ENCODE measurements at regions not wholly inside any gene's neighbourhood (a gene's known extent, or its start where the extent isn't known, plus 50 kb on each side); places are given as distances from the start of the nearest gene placed in this dataset.
"Not testable (repeated sequence)": the region's sequence is repeated elsewhere in the genome, so short reads cannot be mapped to it uniquely, and the experiment has no call there.

DNA sequence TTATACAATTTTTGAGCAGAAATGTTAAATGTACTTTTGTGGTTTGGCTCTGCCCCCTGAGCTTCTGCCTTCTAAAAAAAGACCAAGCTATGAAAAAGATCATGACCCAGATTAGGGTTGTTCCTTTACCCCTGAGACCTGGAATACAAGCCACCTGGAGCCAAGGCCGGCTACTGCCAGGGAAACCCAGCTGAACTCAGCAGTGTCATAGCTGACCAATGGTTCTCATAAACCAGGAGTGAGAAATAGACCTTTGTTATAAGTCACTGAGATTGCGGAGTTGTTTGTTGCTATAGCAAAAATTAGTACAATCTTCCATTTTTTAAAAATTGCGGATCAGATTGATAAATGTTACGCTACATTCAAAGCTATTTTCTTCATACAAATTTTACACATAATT is 1261.7 kb downstream of the ROBO1 start:
- Histone ChIP-seq H3K4me3 (ENCODE audit: low read length) (no peak overlapping the region), H3K9ac (ENCODE audit: low read depth, low read length) (no peak overlapping the region), H3K4me1 (ENCODE audit: insufficient read depth, low read length) (peaks cover 7% of the 10 kb centered on the region; the same call in 1 of the 2 replicates), H3K9me3 (ENCODE audit: insufficient read depth, low read depth, low read length) (no peaks in the 10 kb centered on the region), H3K27ac (ENCODE audit: low read length) (no peak overlapping the region), H3K36me3 (ENCODE audit: insufficient read depth, low read depth, low read length) (no peaks in the 10 kb centered on the region), H3K27me3 (ENCODE audit: insufficient read depth, low read length) (no peaks in the 10 kb centered on the region)

DNA sequence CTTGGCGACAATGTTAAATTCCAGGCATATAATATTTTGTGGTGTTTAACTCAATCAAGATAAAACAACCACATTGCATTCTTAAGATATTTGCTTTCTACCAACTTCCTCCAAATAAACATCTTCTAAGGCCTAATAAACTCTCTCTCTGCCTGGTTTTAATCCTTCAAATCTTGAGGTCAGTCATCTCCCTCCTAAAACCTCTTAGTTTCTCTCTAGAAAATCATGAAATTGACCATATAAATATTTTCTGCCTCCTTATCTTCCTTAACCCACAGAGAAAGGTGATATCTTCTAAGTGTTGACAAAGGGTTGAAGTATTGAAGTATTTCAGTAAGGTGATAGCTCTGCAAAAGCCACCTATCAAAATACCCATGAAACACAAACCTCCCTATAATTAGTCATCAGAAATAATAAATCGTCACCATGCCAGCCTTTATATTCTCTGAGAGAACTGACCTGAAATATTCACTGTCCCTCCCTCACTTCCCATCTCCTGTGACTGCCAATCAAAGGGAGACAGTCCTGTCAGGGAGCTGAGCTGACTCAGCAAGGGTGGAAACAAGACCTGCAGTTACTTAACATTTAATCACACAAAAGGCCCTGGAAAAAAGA is 1261.1 kb downstream of the ROBO1 start:
- no peaks in the 10 kb centered on the region for H3K36me3 ChIP-seq (ENCODE audit: insufficient read depth, low read depth, low read length)
- H3K9me3 ChIP-seq (ENCODE audit: insufficient read depth, low read depth, low read length): no peaks in the 10 kb centered on the region
- no peak overlapping the region for H3K27ac ChIP-seq (ENCODE audit: low read length)
- no peaks in the 10 kb centered on the region for H3K27me3 ChIP-seq (ENCODE audit: insufficient read depth, low read length)
- H3K4me1 ChIP-seq (ENCODE audit: insufficient read depth, low read length): peaks cover 7% of the 10 kb centered on the region; the same call in 1 of the 2 replicates
- no peak overlapping the region for H3K9ac ChIP-seq (ENCODE audit: low read depth, low read length)
- H3K4me3 ChIP-seq (ENCODE audit: low read length): no peak overlapping the region; the same call in 1 of the 2 replicates

DNA sequence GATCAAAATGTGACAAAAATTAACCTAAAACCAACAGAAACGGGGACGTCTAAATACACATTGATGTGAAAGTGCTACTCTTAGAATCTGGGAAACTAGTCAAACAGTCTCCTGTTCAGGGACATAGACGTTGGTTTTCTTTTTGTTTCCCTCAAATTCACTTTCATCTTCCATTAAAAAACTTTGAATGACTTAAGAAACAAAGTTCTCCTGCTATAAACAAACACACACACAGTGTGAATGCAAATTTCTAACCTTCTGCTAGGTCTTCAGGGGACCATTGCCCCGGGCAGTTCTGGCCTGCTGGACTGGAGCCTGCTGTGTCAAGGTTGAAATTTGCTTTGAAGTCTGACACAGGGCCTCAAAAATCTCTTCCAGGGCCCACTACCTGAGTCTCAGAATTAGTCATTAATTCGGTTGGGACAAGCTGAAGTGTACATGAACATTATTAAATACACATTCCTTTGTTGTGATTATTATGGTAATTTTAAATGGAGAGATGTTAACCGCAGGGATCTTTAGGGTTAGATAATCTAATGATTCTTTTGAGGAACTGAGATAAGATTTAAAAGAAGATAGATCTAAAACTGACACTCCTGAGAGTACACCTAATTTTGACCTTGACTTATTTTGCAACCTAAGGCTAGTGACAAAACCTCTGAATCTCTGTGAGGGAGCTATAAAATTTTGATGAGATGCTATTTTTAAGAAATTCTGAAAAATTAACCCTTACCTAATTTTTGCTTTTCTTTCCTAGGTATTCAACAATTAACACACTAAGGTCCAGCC is 1260.4 kb downstream of the ROBO1 start:
- H3K36me3 ChIP-seq (ENCODE audit: insufficient read depth, low read depth, low read length): no peaks in the 10 kb centered on the region
- H3K27ac ChIP-seq (ENCODE audit: low read length): no peak overlapping the region
- H3K9ac ChIP-seq (ENCODE audit: low read depth, low read length): no peak overlapping the region

GRCh38 chr3:78511840-78512239 is 1256.0 kb downstream of the ROBO1 start:
- Histone ChIP-seq H3K9me3 (ENCODE audit: insufficient read depth, low read depth, low read length) (no peaks in the 10 kb centered on the region), H3K4me3 (ENCODE audit: low read length) (no peak overlapping the region), H3K27me3 (ENCODE audit: insufficient read depth, low read length) (no peaks in the 10 kb centered on the region), H3K36me3 (ENCODE audit: insufficient read depth, low read depth, low read length) (no peaks in the 10 kb centered on the region), H3K27ac (ENCODE audit: low read length) (no peak overlapping the region), H3K4me1 (ENCODE audit: insufficient read depth, low read length) (peaks cover 5% of the 10 kb centered on the region; the same call in 1 of the 2 replicates), H3K9ac (ENCODE audit: low read depth, low read length) (no peak overlapping the region)

More for the DNA sequence above, 1260.4 kb downstream of the ROBO1 start:
- no peaks in the 10 kb centered on the region for H3K9me3 ChIP-seq (ENCODE audit: insufficient read depth, low read depth, low read length)
- H3K27me3 ChIP-seq (ENCODE audit: insufficient read depth, low read length): no peaks in the 10 kb centered on the region
- H3K4me3 ChIP-seq (ENCODE audit: low read length): no peak overlapping the region; the same call in 1 of the 2 replicates
- H3K4me1 ChIP-seq (ENCODE audit: insufficient read depth, low read length): peaks cover 7% of the 10 kb centered on the region; the same call in 1 of the 2 replicates

DNA sequence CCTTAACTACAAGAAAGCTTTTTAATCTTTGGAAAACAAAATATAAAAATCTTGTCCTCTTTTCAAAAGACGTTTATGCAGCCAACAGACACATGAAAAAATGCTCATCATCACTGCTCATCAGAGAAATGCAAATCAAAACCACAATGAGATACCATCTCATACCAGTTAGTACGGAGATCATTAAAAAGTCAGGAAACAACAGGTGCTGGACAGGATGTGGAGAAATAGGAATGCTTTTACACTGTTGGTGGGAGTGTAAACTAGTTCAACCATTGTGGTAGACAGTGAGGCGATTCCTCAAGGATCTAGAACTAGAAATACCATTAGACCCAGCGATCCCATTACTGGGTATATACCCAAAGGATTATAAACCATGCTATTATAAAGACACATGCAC is 1255.0 kb downstream of the ROBO1 start:
- H3K36me3 ChIP-seq (ENCODE audit: insufficient read depth, low read depth, low read length); H3K9ac ChIP-seq (ENCODE audit: low read depth, low read length); H3K9me3 ChIP-seq (ENCODE audit: insufficient read depth, low read depth, low read length); H3K4me3 ChIP-seq (ENCODE audit: low read length); H3K4me1 ChIP-seq (ENCODE audit: insufficient read depth, low read length); H3K27me3 ChIP-seq (ENCODE audit: insufficient read depth, low read length); H3K27ac ChIP-seq (ENCODE audit: low read length): not testable (repeated sequence)

- Histone ChIP-seq H3K4me1 (ENCODE audit: insufficient read depth, low read length) (no peaks in the 10 kb centered on the region; the same call in 1 of the 2 replicates), H3K36me3 (ENCODE audit: insufficient read depth, low read depth, low read length) (no peaks in the 10 kb centered on the region), H3K9ac (ENCODE audit: low read depth, low read length) (no peak overlapping the region), H3K4me3 (ENCODE audit: low read length) (no peak overlapping the region), H3K9me3 (ENCODE audit: insufficient read depth, low read depth, low read length) (no peaks in the 10 kb centered on the region), H3K27me3 (ENCODE audit: insufficient read depth, low read length) (no peaks in the 10 kb centered on the region), H3K27ac (ENCODE audit: low read length) (no peak overlapping the region)
Measured at GRCh38 chr3:78516437-78516836, 1251.4 kb downstream of the ROBO1 start.

DNA sequence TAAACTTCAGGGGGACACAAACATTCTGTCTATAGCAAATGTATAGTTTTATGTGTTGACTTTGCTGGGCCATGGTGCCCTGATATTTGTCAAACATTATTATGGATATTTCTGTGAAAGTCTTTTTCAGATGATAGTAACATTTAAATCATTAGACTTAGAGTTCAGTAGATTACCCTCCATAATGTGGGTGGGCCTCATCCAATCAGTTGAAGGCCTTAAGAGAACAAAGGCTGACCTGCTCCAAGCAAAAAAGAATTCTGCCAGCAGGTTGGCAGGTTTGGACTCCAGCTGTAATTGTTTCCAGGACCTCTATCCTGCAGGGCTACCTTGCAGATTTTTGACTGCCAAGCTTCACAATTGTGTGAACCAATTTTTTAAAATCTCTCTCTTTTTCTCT is 1250.9 kb downstream of the ROBO1 start:
- Histone ChIP-seq H3K9me3 (ENCODE audit: insufficient read depth, low read depth, low read length) (no peaks in the 10 kb centered on the region), H3K27ac (ENCODE audit: low read length) (no peak overlapping the region)

DNA sequence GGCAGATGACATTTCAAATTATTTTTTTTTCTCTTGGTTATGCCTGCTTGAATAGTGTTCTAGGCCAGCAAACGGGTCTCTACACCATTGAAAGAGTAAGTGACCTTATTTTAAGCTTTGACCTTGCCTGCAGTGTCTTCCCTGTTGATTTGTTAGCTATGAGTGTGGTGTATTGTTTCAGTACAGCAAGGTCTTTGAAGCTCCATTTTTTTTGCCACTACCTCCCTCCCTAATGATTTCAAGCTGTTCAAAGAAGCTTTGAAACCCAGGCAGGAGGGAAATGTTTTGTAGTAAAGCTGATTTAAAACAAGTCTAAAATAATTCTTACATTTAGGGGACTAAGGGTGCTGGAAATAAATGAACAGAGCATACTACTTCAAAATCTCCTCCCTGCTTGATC is 1249.8 kb downstream of the ROBO1 start:
- no peaks in the 10 kb centered on the region for H3K36me3 ChIP-seq (ENCODE audit: insufficient read depth, low read depth, low read length)
- H3K4me3 ChIP-seq (ENCODE audit: low read length): no peak overlapping the region
- H3K4me1 ChIP-seq (ENCODE audit: insufficient read depth, low read length): no peaks in the 10 kb centered on the region; the same call in 1 of the 2 replicates
- no peak overlapping the region for H3K27ac ChIP-seq (ENCODE audit: low read length)
- H3K9me3 ChIP-seq (ENCODE audit: insufficient read depth, low read depth, low read length): no peaks in the 10 kb centered on the region
- no peak overlapping the region for H3K9ac ChIP-seq (ENCODE audit: low read depth, low read length)
- H3K27me3 ChIP-seq (ENCODE audit: insufficient read depth, low read length): no peaks in the 10 kb centered on the region

More for the DNA sequence above, 1250.9 kb downstream of the ROBO1 start:
- Histone ChIP-seq H3K4me1 (ENCODE audit: insufficient read depth, low read length) (no peaks in the 10 kb centered on the region; the same call in 1 of the 2 replicates), H3K36me3 (ENCODE audit: insufficient read depth, low read depth, low read length) (no peaks in the 10 kb centered on the region), H3K9ac (ENCODE audit: low read depth, low read length) (no peak overlapping the region), H3K27me3 (ENCODE audit: insufficient read depth, low read length) (no peaks in the 10 kb centered on the region), H3K4me3 (ENCODE audit: low read length) (no peak overlapping the region)

- H3K27me3 ChIP-seq (ENCODE audit: insufficient read depth, low read length): no peaks in the 10 kb centered on the region
- no peaks in the 10 kb centered on the region for H3K9me3 ChIP-seq (ENCODE audit: insufficient read depth, low read depth, low read length)
- H3K36me3 ChIP-seq (ENCODE audit: insufficient read depth, low read depth, low read length): no peaks in the 10 kb centered on the region
- H3K9ac ChIP-seq (ENCODE audit: low read depth, low read length): no peak overlapping the region
- H3K4me3 ChIP-seq (ENCODE audit: low read length): no peak overlapping the region
- H3K27ac ChIP-seq (ENCODE audit: low read length): no peak overlapping the region
- no peaks in the 10 kb centered on the region; the same call in 1 of the 2 replicates for H3K4me1 ChIP-seq (ENCODE audit: insufficient read depth, low read length)
Measured at GRCh38 chr3:78519281-78519680, 1248.5 kb downstream of the ROBO1 start.

DNA sequence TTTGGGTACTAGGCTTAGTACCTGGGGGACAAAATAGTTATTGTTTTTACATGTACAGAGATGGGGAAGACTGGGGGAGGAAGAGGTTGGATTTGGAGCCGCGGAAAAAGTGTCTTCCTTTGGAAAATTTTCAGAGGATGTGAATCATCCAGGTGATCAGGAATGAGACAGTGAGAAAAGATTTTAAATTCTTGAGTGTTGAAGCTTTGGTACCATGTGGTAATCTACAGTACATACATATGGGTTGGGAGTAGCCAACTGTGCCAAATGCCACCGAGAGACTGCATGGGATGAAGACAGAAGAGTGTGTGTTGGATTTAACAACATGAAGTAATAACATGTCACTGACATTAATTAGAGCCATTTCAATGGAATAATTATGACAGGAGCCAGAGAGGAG is 1238.2 kb downstream of the ROBO1 start:
- Histone ChIP-seq H3K36me3 (ENCODE audit: insufficient read depth, low read depth, low read length) (no peaks in the 10 kb centered on the region), H3K9me3 (ENCODE audit: insufficient read depth, low read depth, low read length) (no peaks in the 10 kb centered on the region), H3K9ac (ENCODE audit: low read depth, low read length) (no peak overlapping the region), H3K27ac (ENCODE audit: low read length) (no peak overlapping the region), H3K27me3 (ENCODE audit: insufficient read depth, low read length) (no peaks in the 10 kb centered on the region), H3K4me3 (ENCODE audit: low read length) (no peak overlapping the region), H3K4me1 (ENCODE audit: insufficient read depth, low read length) (no peaks in the 10 kb centered on the region)

- H3K9ac ChIP-seq (ENCODE audit: low read depth, low read length): no peak overlapping the region
- H3K4me1 ChIP-seq (ENCODE audit: insufficient read depth, low read length): no peaks in the 10 kb centered on the region
- no peak overlapping the region for H3K4me3 ChIP-seq (ENCODE audit: low read length)
- H3K36me3 ChIP-seq (ENCODE audit: insufficient read depth, low read depth, low read length): no peaks in the 10 kb centered on the region
- H3K9me3 ChIP-seq (ENCODE audit: insufficient read depth, low read depth, low read length): no peaks in the 10 kb centered on the region
- no peak overlapping the region for H3K27ac ChIP-seq (ENCODE audit: low read length)
- H3K27me3 ChIP-seq (ENCODE audit: insufficient read depth, low read length): no peaks in the 10 kb centered on the region
Measured at GRCh38 chr3:78540485-78540884, 1227.3 kb downstream of the ROBO1 start.

- Histone ChIP-seq H3K9ac (ENCODE audit: low read depth, low read length) (no peak overlapping the region), H3K36me3 (ENCODE audit: insufficient read depth, low read depth, low read length) (no peaks in the 10 kb centered on the region), H3K27ac (ENCODE audit: low read length) (no peak overlapping the region), H3K27me3 (ENCODE audit: insufficient read depth, low read length) (no peaks in the 10 kb centered on the region), H3K4me1 (ENCODE audit: insufficient read depth, low read length) (no peaks in the 10 kb centered on the region), H3K4me3 (ENCODE audit: low read length) (no peak overlapping the region), H3K9me3 (ENCODE audit: insufficient read depth, low read depth, low read length) (peaks cover 4% of the 10 kb centered on the region)
Measured at GRCh38 chr3:78545827-78546226, 1222.0 kb downstream of the ROBO1 start.

All from iPS-20b (cell line).